Vagina (tissue), 2 donors: ENCODE measurements at regions not wholly inside any gene's neighbourhood (a gene's known extent, or its start where the extent isn't known, plus 50 kb on each side); places are given as distances from the start of the nearest gene placed in this dataset.

Experiments
- POLR2A ChIP-seq, 2 donors: fragments of 450-650 bp; IDR thresholded peaks; one replicate each; pipeline ENCODE4 v1.6.1; 2017; ENCODE audit warnings: antibody characterized with exemption in 2 of 2, mild to moderate bottlenecking in 2 of 2, moderate library complexity in 2 of 2
- TF ChIP-seq, protein P1 (sequence below), 3 experiments: fragments of 450-650 bp in 2 of 3; fragments of 200-600 bp in 1 of 3; sonication (generic) in 1 of 3; IDR thresholded peaks; one replicate each; pipeline ENCODE4 v1.5.1; 2017 to 2019; ENCODE audit warnings: antibody characterized with exemption in 3 of 3, mild to moderate bottlenecking in 2 of 3, moderate library complexity in 2 of 3

DNA sequence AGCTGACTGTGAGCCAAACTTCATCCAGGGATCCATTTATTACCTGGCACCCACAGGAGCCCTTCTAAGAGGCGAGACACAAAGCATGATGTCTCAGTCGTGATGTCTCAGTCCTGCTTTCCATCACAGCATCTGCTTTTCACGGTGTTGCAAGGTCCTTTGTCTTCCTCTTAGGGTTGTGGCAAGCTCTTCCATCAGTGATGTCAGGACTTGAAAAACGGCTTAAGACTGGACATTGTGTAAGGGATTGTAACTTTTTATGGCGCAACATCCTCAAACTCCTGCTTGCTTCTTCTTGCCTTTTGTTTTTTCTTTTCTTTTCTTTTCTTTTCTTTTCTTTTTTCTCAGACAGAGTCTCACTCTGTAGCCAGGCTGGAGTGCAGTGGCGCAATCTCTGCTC is 586.5 kb upstream of the TMEM132C start:
- TF ChIP-seq, protein P1, sequence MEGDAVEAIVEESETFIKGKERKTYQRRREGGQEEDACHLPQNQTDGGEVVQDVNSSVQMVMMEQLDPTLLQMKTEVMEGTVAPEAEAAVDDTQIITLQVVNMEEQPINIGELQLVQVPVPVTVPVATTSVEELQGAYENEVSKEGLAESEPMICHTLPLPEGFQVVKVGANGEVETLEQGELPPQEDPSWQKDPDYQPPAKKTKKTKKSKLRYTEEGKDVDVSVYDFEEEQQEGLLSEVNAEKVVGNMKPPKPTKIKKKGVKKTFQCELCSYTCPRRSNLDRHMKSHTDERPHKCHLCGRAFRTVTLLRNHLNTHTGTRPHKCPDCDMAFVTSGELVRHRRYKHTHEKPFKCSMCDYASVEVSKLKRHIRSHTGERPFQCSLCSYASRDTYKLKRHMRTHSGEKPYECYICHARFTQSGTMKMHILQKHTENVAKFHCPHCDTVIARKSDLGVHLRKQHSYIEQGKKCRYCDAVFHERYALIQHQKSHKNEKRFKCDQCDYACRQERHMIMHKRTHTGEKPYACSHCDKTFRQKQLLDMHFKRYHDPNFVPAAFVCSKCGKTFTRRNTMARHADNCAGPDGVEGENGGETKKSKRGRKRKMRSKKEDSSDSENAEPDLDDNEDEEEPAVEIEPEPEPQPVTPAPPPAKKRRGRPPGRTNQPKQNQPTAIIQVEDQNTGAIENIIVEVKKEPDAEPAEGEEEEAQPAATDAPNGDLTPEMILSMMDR (IDR thresholded peaks at IDR 0.05) = no peak
- TF ChIP-seq POLR2A (IDR thresholded peaks at IDR 0.05) = no peak
